Activated CD4-positive, alpha-beta T cell treated with anti-CD3 and anti-CD28 coated beads, Interleukin-2, Interleukin-6, amounts not matched to agents 100 ng/mL and 50 ng/mL, durations not matched to agents 16 hours and 8 hours (primary cell): ENCODE measurements at regions not wholly inside any gene's neighbourhood (a gene's known extent, or its start where the extent isn't known, plus 50 kb on each side); places are given as distances from the start of the nearest gene placed in this dataset.
"Not testable (repeated sequence)": the region's sequence is repeated elsewhere in the genome, so short reads cannot be mapped to it uniquely, and the experiment has no call there.

Experiments
- DNase-seq: peaks from one replicate; pipeline ENCODE4 v3.0.0-alpha.2; 2020

DNA sequence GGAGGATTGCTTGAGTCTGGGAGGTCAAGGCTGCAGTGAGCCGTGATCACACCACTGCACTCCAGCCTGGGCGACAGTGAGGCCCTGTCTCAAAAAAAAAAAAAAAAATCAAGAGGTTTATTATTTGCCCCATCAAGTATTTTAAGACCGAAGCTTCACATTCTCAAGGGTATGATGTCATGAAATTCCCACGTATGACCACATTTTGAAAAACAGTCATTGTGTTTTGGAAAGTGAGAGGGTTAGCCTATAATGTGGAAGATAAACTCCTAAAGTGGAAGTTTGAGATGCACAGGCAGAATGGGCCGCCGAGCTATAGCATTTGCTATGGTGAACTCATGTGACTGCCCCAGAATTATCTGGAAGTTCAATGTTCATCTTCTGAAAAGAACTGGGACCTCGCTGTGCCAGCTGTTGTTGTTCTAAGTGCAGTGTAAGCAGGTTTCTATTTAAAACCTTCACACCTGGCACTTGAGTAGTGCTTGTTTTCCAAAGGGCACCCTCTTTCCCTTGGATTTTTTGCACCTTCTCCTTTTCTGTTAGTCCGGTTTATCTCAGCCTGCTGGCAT, 96.9 kb upstream of the SLC25A33 start:
- no peak for DNase-seq

DNA sequence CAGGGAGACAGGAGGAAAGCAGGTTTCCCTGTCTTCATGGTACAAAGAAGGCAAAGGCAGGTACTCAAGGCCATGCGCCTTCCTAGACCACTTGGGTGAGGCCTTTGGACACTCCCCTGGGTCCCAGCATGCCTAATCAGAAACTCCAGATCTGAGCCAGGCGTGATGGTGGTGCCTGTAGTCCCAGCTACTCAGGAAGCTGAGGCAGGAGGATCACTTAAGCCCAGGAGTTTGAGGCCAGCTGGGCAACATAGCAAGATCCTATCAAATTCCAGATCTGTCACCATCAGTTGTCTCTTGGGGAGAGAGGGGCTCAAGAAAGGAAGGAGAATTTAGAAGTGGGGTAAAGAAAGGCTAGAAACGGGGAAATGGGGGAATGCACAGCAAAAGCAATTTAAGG, 96.3 kb upstream of the SLC25A33 start:
- DNase-seq, result no peak

DNA sequence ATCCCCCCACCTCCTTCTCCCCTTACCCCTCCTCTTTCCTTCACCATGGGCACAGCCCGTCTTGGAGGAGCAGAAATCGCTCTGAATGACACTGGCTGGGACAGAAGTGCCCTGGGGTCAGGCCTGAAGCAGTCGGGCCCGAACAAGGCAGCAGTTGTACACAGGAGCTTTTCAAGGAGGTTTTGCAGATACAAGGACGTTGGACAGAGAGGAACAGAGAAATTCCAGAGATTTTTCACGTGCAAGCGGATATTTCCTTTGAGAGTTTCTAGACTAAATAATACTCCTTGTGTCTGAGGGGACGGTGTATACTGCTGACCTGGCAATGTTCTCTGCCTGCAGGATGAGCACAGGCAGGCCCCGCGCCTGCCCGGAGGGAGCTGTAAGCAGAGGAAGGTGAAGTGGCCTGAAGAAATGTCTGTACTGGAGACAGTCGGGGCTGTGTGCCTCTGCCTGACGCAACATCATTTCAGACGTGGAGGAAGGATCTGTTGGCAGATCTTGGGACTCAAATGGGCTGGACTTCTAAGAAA, 95.3 kb upstream of the SLC25A33 start:
- DNase-seq, result no peak

DNA sequence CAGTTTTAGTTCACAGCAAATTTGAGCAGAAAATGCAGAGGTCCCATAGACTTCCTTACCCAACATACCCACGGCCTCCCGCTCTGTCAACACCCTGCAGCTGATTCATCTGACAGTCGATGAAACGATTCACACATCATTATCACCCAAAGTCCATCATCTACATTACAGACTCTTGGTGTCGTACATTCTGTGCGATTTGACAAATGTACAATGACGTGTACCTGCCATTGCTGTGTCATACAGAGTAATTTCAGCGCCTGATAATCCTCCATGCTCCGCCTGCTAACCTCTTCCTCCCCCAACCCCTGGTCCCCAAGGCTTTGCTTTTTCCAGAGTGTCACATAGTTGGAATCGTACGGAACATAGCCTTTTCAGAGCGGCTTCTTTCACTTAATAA, 94.7 kb upstream of the SLC25A33 start:
- DNase-seq, result no peak

DNA sequence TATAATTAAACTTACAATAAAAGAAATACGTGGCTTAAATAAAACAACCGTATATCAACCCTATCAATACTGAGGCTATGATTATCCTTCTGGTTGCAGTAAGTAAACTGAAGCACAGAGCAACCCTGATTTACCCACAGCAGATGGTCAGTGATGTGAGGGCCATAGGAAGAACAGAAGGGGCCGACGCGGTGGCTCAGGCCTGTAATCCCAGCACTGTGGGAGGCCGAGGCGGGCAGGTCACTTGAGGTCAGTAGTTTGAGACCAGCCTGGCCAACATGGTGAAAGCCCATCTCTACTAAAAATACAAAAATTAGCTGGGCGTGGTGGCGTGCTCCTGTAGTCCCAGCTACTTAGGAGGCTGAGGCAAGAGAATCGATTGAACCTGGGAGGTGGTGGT, 94.2 kb upstream of the SLC25A33 start:
- DNase-seq, result not testable (repeated sequence)

DNA sequence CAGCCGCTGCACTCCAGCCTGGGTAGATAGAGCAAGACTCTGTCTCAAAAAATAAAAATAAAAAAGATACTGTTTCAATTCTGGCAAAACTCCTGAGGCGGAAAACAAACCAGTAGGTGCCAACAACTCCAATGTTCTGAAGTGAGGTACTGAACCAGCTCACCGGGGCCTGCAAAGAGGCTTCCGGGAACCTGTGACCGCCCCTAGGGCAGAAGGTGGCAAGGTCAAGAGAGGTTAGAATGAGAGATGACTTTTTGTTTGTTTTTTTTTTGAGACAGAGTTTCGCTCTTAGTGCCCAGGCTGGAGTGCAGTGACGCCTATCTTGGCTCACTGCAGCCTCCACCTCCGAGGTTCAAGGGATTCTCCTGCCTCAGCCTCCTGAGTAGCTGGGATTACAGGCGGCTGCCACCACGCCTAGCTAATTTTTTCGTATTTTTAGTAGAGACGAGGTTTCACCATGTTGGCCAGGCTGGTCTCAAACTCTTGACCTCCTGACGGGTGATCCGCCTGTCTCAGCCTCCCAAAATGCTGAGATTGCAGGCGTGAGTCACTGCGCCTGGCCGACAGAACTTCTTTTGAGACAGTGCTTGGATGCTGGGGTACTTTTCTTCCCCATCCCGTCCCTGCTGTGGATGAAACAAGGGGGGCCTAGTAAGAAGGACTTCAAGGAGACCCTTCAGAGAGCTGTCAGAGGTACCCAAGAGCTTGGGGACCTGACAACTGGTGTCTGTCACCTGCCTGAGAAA, 91.9 kb upstream of the SLC25A33 start:
- no peak for DNase-seq

DNA sequence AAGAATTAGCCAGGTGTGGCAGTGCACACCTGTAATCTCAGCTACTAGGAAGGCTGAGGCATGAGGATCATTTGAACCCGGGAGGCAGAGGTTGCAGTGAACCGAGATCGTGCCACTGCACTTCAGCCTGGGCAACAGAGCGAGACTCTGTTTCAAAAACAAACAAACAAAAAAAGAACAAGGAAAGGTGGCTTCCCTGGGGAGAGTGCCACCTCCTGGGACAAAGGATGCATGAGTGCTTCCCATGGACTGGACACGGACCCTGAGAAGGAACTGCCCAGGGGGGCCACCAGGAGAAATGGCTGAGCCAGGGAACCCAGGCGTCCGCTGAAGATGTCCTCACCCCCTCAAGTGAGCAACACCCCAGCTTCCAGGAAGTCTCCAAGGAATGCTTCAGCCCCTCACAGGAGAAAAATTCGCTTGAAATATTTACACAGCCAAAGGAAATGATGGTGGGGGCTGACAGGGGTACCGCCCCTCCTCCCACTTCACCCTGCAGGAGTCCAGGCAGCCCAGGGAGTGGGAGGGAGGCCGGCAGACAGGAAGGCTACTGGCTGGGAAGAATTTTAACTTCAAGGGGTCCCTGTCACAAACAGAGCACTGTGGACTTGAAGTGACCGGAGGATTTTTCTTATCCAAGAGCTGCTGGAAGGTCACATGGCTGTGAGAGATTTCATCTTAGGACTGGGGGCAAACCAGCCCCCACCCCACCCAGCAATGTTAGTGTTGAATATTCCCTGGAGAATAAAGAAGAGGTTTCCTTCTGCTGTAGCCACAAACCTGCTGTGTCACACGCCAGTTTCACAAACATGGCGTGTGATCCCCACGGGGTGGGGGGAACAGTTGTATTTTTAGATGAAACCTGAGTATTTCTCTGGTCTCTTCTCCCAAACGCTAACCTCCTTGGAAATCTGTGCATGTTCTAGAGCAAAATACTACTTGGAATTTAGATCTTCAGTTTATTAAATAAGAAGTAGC, 90.8 kb upstream of the SLC25A33 start:
- DNase-seq, result no peak

DNA sequence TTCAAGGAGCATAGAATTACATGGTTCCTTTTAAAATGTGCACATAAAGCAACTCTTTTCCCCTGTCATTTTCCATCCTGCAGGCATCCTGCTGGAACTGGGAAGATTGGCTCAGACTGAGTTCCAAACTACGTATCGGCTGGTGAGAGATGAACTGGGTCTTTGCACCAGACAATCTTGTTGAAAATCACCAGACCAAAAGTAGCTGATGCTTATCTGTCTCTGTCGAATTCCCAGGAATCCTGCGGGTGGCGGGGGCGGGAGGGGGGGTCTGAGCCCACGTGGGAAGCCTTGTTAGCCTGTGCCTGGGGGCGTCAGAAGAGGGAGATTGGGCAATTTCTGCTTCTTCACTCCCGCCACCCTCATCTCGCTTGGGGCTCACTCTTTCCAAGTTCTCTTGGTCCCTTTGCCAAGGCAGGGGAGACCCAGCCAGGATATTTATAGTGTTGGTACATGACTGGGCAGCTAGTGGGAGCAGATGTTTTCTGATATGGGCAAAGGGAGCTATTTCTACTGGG, 90.1 kb upstream of the SLC25A33 start:
- DNase-seq, result no peak

DNA sequence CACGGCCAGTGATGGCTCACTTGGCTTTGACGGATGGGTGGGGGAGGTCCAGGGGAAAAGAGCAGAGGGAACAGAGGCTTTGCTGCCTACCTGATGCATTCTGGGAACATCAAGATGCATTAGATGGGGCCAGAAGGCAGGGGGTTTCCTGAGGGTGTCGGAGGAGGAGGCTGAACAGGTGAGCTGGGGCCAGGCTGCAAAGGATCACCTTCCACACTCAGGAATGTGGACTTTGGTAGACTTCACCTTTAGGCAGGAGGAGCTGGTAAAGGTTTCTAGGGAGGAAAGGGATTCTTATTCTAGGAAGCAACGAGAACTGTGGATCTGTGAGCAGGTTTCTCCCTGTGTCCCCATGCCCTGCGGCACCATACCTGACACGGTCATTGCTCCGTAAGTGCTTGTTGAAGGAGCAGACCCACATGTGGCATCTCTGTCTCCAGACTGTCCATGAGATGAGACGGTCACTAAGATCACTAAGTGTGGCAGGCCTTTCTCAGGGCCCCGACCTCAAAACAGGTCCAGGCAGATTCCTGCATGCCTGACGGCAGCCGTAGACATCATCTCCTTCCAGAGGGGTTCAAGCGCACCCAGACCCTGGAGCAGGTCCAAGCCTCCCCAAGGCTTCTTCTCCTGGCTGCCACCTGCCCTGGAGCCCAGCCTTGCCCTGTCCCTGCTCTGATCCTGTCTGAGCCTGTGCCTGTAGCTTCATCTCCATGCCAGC, 89.1 kb upstream of the SLC25A33 start:
- no peak for DNase-seq

DNA sequence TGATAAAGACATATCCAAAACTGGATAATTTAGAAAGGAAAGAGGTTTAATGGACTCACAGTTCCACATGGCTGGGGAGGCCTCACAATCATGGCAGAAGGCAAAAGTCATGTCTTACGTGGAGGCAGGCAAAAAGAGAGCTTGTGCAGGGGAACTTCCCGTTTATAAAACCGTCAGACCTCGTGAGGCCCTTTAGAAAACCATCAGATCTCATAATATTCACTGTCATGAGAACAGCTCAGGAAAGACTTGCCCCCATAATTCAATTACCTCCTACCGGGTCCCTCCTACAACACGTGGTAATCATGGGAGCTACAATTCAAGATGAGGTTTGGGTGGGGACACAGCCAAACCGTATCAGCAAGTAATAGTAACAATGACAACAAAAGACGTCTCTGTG, 88.2 kb upstream of the SLC25A33 start:
- no peak for DNase-seq

DNA sequence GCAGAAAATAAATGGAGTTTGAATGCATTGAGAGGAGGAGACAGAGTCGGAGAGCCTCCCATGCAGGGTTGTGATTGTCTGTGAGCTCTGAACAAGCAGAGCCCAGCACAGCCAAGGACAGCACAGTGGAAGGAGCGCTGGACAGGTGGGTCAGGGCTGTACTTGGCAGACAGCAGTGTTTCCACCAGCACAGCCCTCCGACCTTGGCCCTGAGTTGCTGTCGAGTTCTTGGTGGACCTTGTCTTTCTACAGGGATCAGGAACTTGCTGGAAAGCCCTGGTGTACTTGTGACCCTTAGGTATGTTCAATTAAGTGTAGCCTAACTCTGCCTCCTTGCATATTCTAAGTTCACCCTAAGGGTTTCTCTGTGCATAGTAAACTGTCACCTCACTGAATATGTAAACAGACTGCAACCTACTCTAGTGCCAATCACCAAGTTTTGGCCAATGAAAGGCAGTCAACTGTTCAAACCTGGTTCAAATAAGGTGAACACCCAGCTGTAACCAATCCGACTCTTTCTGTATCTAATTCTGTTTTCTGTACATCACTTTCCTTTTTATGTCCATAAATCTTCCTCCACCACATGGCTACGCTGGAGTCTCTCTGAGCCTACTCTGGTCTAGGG, 86.6 kb upstream of the SLC25A33 start:
- no peak for DNase-seq

DNA sequence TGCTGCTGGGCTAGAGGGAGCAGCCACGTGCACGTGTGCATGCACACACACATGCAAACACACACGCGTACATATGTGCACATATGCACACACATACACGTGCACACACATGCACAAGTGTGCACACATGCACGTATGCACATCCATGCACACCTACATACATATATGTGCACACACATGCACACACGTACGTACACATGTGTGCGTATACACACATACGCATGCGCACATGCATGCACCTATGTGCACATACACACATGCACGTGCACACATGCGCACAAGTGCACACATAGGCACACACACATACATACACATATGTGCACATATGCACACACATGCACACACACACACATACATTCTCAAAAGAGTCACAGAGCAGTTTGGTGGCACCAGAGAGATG, 85.9 kb upstream of the SLC25A33 start:
- DNase-seq, result no peak

DNA sequence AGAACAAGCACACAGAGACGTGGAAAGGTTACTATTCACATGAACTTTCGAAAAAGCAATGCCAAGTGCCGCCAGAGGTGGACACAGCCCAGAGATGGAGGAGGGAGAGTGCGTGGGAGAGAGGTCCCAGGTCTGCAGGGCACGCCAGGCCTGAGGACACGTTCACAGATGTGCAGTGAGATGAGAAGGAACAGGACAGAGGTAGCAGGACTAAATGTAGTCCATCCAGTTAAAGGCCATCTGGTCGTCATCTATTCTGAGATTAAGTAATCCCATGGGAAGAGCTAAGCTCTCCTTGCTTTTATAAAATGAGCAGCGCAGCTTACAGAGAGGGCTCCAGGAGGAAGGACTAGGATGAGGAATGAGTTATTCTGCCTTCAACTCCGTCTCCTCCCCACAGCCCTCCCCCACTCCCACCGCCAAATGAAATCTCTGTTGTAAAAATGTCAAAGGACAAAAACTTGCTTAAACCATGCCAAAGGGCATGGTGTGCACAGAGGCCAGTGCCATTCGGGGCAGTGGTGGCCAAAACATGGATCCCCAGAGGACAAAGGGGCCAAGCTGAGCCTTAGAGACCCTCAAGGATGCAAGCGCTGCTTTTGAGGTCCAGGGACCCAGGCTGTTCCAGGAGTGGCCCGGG, 85.4 kb upstream of the SLC25A33 start:
- DNase-seq, result no peak

DNA sequence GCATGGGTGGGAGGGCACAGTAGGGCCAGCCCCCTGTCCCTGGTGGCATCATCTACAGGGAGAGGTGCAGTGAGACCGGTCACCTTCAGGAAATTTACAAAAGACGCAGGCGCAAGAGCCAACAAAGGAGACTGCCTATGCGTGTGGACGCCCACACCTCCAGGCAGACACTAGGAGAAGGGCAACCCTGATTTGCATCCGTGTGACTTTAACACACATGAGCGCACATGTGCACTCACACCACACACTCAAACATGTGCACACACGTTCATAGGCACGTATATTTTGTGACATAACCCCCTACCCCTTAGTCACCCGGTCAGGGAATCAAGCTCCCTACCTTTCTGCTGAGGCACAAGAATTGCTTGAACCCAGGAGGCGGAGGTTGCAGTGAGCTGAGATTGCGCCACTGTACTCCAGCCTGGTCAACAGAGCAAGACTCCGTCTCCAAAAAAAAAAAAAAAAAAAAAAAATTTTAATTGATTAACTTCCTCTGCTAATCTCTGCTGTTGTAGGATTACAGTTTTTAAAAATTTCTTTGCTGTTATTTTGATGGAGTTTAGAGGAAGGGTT, 84.7 kb upstream of the SLC25A33 start:
- DNase-seq, result no peak

DNA sequence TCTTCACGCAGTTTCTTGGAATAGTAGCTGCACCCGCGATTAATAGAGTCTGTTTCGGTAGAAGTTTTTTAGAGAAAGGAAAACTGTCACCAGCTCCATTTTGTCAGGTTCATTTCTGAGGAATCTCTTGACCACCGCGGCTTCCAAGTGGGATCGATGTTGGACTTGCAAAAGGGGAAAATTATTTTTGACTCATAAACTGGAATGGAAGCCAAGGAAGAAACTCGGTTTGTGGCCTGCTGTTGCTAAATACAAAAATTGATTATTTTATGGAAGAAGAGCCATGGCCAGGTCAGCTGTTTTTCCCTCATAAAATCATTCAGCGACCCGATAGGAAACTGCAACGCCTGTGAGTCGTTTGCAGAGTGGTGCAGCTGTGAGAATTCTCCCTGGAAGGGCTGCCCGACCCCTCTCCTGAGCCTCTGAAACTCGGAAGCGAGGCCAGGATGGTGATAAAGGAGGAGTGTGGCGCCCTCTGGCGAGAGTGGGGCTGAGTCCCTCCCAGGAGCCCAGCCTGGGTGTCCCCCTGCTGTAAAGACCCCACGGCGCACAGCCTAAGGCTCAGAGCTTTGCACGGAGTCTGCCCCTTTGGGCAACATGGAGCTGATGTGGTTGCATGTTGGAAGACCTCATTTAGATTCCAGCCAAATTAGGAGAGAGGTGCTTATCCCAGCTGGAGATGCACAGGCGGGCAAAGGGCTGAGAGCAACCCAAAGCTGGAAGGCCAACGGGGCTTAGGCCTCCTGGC, 83.6 kb upstream of the SLC25A33 start:
- DNase-seq, result peak; percentile 71

DNA sequence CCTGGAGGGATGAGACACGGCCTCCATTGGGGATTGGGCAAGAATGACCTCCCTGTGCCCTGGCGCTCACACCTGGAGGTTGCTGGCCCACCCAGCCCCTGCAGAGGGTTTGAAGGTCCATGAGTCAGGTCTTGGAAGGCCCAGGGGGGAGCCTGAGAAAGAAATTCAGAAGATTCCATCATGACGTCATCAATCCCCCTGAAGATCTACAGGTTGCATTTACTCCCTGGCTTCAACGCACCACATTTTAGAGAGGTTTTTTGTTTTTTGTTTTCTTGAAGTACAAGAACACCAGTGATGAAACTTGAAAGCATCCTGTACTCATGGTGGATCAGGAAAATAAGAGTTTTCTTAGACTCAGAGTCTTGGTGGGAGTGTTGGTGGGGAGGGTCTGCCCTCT, 82.4 kb upstream of the SLC25A33 start:
- DNase-seq, result no peak

DNA sequence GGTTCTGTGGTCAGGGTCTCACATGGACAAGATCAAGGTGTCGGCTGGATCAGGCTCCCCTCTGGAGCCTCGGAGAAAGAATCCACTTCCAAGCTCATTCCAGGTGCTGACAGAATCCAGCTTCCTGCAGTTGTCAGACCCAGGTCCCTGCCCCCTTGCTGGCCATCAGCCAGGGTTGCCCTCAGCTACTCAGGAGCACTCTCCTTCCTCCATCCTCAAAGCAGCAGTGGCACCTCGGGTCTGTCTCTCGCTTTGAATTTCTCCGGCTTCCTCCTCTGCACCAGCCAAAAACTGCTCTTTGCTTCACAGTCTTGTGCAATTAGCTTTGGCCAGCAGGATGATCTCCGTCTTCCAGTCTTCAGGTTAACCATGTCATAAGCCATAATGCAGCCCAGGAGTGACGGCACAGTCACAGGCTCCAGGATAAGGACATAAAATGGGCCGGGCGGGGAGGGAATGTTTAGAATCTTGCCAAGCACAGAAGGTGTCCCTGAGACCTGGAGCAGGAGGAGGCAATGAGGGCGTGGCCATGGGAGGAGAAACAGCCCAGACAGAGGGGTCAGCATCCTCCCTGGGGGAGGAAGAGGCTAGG, 79.4 kb upstream of the SLC25A33 start:
- no peak for DNase-seq

DNA sequence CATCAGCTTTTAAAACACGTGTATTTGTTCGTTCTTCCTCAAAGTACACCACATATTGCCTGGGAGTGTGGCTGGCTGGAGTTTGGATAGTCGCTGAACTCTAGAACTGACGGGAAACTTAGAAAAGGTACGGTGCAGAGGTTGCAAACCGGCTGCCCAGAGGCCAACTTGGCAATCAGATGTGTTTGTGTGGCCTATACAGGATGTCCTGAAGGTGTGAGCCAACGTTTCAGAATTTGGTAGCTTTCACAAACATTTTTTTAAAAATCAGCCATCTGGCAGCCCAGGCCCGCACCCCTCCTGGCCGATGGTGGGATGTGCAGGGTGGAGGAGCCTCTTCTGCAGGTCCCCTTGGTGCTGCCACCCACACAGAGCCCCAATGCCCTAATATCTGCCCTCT, 73.6 kb upstream of the SLC25A33 start:
- DNase-seq, result no peak

DNA sequence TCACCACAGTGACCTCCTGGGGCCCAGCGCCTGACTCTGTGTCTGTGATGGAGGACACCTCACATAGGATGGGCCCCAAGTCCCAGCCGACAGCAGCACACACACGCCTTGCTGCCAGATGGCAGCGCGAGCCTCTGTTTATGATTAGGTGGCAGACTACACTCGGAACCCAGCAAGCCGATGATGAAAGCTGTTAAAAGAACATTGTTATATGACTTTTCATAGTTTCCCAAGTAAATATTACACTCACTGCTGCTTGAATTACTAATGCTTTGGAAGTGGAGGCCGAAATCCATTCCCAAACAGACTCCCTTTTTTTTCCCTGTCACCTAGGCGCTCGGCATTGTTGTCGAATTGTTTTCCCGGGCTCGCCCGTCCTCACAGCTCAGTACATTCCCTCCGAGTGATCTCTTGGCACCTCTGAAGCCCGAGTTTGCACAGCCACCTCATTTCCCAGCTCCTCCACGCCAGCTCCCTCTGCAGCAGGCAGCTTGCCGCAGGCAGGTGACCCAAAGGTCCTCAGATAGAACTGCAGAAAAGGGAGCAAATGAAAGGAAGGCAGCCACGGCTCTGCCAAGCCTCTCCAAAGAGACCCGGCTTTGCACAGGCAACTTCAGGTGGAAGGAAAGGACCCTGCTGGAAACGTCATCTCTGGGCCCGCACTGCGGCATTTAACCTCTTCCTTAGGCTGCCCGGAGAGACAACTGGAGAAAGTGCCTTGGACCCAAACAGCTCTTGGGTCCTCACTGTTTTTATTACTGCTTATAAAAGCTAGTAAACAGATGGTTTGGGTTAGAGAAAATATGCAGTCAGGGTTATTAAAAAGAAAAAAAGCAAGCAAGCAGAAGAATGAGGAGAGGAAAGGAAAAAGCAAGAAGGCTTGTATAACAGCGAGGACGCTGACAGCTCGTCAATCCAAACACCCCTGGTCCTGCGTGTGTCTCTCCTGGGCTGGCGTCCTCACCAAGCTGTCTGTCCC, 72.2 kb upstream of the SLC25A33 start:
- DNase-seq, result no peak
